ENCODE measurements at regions not wholly inside any gene's neighbourhood (a gene's known extent, or its start where the extent isn't known, plus 50 kb on each side); places are given as distances from the start of the nearest gene placed in this dataset.

DNA sequence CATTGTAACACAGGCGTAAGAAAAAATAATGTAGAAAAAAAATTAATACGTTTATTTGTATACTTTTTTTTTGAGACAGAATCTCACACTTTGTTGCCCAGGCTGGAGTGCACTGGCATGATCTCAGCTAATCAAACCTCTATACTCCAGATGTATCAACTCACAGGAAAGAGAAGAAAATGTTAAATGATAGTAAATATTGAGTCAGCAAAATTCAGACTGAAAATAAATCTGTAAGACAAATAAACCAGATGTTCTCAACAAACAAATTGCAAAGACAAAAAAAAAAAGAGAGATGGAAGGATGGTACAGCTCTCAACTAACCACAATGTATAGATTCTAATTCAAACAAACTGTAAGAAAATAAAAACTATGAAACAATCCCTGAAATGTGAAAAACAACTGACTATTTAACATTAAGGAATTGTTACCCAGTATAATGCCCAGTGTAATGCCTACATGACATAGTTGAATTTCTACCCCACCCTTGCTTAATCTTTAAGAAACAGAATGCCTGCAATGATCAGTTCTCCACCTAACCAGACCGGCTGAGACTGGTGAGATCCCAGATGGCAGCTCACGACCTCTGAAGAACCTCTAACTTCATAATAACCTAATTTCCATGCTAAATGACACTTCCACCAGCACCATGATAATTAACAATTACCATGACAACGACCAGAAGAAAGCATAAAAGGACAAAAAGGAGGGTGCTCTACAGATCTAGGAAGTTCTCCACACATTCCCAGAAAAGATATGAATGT, 272.0 kb upstream of the GNAI1 start:
- DNase-seq: no peak

DNA sequence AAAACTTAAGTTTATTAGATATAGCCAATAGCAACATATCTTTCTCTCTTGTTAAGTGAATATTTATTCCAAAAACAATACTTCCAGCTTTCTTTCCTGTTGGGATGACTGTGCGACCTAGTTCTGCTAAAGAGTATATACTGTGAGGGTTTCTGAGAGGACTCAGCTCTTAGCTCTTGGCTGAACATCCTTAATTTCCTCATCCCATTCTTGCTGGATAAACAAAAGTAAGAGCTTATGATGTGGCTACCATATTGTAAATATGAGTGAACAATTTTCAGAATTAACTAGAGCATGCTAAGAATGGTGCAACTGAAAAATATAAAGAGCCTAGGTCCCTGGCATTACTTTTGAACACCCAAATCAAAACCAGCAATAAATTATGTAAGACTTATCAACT, 279.5 kb upstream of the GNAI1 start:
- DNase-seq: no peak

DNA sequence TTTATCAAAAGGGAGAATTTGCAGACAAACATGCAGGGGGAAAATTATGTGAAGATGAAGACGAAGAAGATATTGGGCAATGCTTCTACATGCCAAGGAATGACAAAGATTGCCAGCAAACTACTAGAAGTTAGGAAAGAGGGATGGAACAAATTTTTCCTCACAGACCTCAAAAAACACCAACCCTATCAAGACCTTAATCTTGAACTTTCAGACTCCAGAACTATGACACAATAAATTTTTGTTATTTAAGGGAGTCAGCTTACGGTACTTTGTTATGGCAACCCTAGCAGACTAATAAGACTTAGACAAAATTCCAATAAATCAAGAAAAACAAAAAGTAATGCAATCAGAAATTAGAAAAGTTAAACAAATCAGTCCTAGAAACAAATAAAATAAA, 280.0 kb upstream of the GNAI1 start:
- no peak for DNase-seq

DNA sequence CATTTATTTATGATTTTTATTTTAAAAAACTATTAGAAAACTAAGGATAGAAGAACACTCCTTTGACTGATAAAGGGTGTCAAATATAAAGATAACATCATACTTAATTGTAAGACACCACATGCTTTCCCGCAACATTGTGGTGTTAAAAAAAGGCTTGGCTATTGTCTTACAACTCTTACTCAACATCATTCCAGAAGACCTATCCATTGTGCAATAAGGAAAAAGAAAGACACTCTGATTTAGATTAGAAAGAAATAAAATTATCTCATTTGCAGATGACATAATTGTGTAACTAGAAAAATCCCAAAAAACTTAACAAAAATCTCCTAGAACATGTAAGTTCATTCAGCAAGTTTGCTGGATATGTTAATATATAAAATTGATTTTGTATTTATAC, 296.7 kb upstream of the GNAI1 start:
- no peak for DNase-seq

DNA sequence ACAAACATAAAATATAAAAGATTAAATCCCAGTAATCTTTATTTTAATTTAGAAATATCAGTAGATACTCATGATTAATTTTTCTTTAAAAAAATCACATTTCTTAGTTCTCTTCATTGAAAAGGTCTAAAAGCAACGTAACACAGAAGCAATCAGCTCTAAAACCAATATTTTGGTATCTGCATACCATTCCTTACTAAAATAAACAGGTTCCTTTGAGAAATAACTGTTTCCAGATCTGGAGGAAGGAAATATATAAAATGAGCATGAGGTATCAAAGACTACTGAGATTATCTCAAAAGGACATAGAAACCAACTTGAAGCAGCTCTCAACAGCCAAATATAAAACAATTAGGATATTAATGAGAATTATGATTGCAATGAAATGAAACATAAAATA, 301.0 kb upstream of the GNAI1 start:
- no peak for DNase-seq

DNA sequence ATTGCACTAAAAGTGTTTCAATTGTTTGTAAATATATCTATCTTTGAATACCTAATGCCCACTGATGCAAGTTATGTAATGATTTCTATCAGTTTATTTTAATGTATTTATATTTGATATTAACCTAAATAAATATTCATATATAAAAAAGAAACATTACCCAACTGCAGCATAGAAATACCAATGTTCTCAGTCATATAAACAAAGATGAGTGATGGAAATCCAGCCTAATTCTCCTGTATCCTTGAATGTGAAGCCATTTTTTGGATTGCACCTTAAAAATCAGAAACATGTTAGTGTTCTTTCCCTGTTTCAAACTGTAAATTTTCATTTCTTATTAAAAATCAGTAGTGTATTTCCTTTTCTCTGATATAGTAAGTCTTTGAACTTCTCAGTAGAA, 305.8 kb upstream of the GNAI1 start:
- DNase-seq: no peak

DNA sequence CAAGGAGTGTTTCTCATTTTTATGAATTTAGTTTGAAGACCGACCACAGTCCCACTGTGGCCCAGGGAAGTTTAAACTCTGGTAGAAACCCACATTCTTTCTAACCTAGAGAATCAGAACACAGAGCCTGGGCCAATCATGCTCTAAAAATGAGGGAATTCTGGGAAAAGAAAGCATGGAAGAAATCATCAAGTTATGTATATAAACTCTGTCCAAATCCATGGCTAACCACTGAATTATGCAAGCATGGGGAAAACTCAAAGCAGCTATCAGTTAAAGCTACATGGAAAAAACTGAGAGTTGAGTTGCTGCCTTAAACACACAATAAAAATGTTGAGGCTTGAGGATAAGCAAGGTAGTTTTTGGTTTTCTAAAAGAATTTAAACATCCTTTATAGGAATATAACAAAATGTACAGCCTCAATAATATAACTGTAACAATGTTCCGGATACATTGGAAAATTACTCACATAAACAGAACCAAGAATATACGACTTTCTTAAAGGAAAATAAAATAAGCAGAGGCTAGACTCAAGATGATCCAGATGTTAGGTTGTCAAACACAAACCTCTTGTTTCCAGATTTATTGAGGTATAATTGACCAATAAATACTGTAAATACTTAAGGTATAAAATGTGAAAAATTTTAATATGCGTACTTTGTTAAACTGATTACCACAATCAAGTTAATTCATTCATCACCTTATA, 311.2 kb upstream of the GNAI1 start:
- no peak for DNase-seq

DNA sequence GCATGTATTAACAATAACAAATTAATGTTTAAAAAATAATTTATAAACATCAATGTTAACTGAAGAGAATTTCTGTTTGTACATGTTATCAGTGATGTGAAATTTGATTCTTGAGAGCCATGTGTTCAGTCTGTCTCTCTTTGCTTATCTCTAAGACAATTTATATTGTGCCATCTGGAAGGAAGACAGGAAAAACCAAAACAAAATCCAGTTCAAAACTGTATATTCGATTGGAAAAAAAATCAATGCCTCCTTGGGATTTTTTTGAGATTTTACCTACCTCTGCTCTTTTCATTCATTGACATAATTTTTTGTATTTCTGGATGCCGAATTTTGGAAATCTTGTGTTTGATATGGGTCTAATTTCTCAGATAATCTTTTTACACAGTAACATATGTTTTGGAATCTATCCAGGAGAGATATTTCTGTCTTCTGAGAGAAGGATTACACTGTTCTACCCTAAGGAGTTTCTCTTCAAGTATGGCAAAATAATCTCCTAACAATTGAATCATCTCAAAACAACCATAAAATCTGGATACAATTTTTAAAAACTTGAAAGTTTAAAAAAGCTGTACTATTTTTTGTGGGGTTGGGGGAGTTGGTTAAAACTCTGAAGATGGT, 311.9 kb upstream of the GNAI1 start:
- DNase-seq: no peak

DNA sequence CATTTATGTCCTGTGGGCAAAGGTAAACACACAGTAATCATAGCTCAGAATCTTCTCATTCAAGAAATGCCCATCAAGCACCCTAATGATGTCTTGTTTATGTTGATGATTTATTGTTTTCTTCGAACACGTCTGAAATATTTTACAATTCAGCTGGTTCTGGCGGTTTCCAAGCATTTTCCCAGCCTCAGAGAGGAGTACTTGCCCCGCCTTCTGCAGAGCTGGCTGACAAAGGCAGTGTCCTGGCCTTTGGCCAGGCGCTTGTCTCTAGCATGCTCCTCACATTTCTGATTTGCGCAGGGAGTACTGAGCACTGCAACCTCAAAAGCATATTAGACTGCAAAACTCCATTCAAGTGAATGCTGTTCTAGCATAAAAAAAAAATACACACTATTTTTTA, 314.2 kb upstream of the GNAI1 start:
- DNase-seq: peak; percentile 9

DNA sequence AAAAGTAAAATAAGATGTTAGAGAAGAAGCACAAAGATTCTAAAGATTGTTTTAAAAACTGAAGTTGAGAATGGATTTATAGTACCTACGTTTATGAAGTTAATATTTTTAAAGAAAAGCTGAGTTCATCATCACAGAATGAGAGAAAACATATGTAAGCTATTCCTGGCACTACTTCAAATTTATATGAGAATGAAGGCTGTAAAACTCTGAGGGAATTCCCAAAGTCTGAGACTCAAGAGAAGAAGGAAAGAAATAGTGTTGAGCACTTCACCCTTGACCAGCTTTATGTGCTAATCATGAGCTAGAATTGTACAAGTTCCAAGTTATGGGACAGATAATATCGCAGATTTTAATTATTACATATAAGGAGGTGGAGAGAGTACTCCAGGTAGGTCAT, 323.7 kb upstream of the GNAI1 start:
- DNase-seq: no peak

DNA sequence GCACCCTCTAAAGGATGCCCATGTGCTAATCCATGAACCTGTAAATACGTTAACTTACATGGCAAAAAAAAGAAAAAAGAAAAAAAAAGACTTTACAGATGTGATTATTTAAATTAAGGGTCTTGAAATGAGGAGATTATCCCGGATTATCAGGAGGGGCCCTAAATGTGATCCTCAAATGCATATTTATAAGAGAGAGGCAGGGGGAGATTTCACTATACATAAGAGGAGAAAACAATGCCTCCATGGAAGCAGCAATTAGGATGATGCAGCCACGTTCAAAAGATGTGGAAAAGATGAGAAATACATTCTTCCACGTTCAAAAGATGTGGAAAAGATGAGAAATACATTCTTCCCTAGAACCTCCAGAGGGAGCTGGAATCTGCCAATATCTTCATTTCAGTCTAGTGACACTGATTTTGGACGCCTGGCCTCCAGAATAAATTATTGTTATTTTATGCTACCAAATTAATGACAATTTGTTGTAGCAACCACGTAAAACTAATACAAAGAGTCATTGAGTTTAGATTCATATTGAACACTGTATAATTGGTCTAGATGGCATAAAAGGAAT, 328.4 kb upstream of the GNAI1 start:
- DNase-seq: no peak

DNA sequence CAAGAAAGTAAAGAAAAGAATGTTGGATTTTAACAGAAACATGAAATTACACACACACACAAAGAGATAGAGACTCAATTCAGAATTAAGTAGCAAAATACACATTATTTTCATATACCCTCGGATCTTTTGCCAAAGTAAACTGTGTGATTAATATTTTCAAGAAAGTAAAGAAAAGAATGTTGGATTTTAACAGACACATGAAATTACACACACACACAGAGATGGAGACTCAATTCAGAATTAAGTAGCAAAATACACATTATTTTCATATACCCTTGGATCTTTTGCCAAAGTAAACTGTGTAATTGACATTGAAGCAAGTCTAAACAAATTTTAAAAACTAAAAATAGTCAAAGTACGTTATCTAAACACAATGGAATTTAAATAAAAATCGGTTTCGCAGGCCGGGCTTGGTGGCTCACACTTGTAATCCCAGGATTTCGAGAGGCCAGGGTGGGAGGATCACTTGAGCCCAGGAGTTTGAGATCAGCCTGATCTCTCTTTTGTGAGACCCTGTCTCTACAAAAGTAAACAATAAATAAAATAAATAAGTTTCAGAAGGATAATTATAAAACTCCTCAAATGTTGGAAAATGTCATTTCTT, 337.3 kb upstream of the MAGI2 start:
- no peak for DNase-seq

DNA sequence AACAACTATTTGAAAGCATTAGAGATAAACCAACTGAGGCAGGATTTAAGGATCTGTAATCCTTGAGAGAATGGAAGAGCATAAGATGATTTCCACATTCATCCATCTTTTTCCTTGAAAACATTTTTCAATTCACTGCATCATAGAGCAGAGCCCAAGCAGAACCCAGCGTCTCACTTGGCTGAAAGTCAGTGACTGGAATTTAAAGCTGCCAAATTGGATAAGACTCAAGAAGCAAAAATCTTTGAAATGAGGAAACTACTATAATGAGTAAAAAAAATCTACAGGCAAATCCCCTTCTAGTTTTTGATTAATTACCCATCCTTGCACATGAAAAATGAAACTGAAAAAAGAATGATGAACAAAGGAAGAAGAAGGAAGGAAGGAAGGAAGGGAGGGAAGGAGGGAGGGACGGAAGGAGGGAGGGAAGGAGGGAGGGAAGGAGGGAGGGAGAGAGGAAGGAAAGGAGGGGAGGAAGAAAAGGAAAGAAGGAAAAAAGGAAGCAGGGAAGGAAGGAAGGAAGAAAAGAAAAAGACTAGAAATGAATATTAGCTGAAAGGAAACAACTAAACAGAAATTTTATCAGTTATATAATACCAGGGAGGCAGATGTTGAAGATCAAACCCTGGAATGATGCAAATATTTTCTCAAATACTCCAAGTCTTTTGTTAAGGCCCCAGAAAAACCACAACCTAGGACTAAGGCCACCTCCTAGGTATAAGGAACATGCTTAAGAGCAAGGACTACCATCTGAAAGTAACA, 336.3 kb upstream of the MAGI2 start:
- no peak for DNase-seq

DNA sequence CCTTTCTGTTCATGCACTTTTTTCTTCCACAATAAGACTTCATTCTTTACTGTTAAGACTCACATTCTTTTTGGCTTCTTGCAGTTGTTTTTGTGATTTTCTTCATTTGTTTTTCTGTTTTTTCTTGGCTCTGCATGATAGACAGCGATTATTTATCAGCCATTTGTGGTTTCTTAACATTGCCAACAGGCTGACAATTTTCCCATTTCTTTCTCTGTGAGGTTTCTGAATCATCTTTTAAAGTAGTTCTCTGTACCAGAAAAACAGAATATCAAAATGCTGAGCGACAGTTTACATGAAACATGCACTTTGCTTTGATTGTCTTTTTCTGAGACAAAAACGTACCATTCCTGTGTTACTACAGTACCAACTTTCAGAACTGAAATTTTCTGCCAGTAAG, 334.2 kb upstream of the MAGI2 start:
- DNase-seq: no peak

DNA sequence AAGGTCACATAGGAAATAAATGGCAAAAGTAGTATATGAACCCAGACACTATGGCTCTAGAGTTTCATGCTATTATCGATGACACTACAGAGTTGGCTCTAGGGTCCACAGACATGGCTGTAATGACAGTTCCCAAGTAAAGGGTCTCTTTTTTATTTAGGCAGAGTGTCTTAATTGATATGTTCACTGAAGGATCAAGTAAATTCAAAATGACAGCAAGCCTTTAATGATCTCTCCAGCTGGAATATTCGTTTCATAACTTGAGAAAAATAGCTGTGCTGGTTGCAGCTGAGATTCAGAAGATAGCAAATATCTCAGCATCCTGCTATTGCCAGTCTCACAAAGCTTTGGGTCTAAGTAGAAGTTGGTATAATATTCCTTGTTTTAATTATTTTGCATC, 333.6 kb upstream of the MAGI2 start:
- no peak for DNase-seq

DNA sequence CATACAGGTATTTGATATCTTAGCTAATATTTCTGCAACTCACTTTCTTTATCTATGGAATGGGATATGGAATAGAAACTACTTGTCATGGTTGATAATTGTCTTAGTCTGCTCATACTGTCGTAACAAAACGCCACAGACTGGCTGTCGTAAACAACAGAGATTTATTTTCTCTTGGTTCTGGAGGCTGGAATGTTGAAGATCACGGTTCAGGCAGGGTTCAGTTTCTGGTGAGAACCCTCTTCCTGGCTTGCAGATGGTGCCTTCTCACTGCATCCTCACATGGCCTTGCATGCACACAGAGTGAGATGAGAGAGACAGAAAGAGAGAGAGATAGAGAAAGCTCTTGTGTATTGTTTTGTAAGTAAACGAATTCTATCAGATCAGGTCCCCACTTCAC, 332.7 kb upstream of the MAGI2 start:
- no peak for DNase-seq

DNA sequence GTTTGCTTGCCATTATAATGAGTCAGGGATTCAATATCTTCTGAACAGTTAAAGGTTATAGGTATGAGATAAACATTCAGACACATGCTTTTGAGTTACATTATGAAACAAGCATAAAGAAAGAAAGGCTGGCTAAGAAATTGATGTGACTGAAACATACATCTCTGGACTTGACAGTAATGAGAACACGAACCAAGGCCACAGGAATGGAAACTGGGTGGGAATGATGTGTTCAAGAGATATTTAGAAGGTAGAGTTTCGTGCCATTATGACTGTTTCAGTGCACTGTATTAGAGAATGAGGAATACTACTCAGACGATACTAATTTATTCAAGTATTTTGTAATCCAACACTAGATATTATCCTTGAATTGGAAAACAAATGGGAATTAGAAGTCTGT, 332.1 kb upstream of the MAGI2 start:
- no peak for DNase-seq

DNA sequence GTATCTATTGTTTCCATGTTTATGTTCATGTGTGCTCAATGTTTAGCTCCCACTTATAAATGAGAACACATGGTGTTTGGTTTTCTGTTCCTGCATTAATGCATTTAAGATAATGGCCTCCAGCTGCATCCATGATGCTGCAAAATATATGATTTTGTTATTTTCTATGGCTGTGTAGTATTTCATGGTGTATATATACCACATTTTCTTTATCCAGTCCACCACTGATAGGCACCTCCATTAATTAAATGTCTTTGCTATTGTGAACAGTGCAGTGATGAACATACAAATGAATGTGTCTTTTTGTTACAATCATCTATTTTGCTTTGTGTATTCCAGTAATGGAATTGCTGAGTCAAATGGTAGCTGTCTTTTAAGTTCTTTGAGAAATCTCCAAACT, 329.4 kb upstream of the MAGI2 start:
- no peak for DNase-seq

DNA sequence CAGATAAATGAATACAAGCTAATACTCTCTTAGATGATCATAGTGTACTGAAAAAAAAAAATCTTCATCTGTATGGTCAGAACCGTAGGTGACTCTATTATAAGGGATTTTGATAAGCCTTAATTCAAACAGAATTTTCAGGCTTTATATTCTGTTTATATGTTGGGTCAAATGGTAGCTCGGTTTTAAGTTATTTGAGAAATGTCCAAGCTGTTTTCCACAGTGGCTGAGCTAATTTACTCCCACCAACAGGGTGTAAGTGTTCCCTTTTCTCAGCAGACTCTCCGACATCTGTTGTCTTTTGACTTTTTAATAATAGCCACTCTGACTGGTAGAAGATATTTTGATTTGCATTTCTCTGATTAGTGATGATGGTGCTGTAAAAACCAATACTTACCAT, 328.8 kb upstream of the MAGI2 start:
- DNase-seq: no peak

DNA sequence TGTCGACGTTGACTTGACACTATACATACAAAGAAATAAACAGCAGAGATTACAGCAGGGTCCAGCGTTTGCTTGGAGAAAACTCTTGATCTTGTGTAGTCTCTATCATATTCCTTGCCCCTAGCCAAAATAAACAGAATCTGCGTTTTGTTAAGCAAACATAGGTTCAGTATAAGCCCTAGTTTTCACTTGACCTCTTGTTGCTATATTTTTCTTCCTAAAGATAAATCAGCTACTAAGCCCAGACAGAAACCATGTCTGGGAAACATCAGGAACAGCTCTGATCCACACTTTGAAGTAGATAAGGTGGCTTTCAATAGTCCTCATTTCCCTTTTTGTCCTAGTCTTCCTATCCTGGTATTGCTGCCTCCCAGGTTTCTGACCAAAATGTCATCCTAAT, 328.2 kb upstream of the MAGI2 start:
- no peak for DNase-seq

DNA sequence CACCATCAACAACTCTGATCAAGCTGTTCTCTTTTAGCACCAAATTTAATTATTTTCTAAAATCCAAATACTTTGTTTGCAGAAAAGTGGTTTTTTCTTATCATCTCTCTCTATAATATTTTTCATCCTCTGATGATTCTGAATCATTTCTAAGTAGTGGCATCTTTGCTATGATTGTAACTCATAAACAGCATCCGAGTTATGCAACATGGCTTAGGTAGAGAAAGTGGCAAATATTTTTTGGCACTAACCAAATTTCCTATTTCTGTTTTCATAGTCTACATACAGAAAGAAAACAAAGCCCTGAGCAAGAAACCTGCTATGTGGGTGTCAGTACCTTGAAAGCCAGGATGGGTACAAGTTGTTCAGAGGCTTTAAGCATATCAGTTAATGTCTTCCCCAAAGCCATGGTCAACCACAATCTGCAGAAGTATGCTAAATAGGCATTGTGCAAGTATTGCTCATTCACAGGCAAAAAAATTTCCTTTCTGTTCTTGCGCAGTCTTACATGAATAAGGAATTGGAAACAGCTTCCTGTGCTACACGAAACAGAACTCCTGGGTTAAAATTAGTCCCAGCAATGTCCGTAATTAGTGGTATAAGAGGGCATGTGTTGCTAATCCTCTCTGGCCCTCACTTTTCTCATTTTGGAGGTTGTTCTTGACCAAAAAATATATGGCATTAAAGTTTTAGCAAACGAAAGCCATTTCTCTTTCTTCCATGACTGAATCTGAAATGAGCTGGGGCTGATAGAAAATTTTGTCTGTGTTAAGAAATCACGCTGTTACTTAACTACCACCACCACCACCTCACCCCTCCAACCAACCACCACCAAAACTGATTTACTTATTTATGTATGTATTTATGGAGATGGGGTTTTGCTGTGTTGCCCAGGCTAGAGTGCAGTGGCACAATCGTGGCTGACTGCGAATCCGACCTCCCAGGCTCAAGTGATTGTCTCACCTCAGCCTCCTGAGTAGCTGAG, 325.6 kb upstream of the MAGI2 start:
- DNase-seq: no peak
